HG02981 (cell line): ENCODE measurements at regions not wholly inside any gene's neighbourhood (a gene's known extent, or its start where the extent isn't known, plus 50 kb on each side); places are given as distances from the start of the nearest gene placed in this dataset.

Experiments used
- ATAC-seq: cut with Tn5 transposase; IDR thresholded peaks from one replicate; pipeline ENCODE4 v1.9.1; 2021; ENCODE audit warnings: mild to moderate bottlenecking, moderate library complexity; ENCODE audit not compliant: unreplicated experiment

DNA sequence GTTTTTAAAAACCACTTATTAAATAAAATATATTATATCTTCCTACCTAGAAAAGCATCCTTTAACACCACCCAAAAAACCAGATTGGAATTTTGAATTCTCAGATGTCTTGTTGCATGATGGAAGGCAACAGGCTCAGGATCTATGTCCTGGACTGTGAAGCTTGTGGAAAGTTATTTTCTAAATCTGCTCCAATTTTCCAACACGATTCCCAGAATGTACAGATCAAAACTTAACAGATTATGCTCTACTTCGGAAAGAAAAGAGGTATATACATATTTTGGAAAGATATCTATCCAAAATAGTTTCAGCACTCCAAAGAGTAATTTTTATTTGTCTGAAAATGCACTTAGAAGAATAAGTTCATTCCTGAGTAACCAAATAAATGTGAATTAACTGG lies 291.7 kb upstream of the EMCN start:
- no peak for ATAC-seq

DNA sequence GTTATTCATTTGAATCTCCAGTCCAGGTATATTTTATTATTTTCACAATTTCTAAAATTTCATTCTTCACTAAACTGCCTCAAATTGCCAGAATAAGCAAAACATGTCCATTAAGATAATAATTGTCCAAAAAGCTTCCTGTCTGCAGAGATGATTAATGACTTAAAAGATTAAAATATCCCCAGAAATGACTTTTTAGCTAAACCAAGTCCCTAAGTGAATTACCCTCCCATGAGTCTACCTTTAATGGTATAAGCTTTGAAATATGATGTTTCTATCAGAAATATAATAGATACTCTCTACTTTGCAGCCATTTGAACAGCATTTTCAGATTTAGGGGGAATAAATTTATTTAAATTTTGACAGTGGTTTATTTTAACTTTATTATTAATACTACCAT lies 289.2 kb upstream of the EMCN start:
- ATAC-seq = no peak

DNA sequence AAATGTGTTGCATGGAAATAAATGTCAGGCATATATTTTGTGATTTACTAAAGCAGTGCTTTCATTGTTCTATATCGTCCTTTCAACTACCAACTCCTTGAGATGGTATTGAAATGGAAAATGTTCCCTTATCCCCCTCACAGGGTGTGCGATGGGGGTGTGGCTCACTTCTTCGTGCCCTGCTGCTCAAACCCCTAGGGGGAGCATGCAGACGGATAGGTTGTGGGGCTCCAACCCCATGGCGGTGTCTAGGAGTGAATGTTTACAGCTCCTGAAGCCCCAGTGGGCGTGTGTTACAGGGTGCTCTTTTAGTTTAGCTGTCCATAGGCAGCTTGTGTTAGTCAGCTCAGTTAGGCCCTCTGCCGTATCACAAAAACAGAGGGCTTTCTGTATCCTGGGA lies 287.7 kb upstream of the EMCN start:
- no peak for ATAC-seq

DNA sequence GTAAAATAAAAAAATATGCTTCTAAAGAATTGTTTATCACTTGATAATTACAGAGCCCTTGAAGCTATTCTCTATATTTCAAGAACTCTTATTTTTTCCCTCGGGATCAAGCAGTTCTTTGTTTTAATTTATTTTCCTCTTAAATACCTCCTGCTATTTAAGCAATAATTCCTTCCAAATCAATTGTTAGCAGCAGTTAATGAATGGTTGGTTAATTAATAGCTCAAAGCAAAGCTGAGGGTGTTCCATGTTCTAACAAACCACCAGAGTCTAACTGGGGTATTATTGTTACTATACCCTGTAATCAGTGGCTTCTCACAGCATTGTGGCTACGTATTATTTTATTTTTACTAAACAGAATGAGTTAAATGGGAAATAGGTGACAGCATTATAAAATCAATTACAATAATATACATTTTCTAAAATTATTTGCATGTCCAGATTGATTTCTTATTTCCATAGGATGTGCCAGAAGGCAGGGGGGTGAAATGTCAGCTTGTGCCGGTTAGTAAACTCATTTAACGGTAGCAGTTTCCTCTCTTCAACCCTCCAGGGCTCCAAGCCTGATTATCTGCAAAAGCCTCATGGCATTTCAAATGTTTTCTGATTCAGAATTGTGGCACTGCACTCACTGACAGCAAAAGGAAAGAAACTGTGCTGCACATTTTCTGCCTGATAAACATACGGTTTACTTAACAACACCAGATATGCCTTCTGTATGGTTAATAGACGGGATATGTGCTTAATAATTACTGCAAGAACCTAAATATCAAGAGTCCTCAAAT lies 286.9 kb upstream of the EMCN start:
- no peak for ATAC-seq

DNA sequence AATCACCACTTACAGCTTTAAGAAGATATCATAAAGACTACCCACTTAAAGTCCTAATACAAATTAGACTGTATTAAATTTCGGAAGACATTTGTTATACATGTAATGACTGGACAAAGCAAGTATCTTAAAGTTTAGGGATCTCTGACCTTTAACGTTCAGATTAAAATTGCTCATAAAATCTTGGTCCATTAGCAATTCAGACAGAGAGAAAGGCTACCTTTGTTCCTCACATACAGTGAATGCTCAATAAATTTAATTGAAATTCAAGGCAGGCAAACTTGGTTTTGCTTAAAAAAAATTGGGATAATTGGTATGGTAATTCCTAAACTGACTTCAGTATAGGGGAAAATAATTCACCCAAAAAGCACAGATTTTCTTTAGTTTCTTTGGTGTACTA lies 285.9 kb upstream of the EMCN start:
- no peak for ATAC-seq

DNA sequence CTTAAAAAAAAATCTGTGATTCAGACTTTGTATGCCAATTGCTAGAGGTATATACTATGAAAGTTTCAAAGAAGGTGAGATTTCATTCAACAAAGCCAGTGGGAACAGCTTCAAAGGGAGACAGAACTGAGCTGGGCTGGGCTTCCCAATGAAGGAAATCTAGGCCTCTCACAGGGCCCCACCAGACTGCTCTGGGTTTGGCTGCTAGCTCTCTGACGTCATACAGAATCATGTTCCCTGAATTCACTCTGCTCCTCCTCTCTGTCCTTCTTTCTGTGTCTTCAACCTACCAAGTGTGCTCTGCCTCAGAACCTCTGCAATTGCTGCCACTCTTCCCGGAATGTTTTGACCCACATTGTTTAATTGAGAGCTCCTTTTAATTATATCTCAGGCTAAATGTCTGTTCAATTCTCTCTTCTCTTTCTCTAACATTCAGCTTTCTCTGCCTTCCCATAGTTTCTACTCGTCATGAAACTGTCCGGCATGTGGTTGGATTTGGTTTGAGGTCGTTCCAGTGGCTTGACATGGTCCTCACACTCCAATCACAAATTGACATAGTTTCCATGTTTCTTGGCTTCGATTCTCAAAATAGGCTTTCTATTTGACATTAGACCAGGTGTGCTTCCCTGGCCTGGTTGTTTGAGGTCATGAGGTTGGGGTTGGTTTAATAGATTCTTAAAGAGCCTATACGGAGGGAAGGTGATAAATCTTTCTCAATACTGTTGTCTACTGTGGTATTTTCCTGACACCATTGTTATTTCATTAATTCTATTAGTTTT lies 282.1 kb upstream of the EMCN start:
- no peak for ATAC-seq

DNA sequence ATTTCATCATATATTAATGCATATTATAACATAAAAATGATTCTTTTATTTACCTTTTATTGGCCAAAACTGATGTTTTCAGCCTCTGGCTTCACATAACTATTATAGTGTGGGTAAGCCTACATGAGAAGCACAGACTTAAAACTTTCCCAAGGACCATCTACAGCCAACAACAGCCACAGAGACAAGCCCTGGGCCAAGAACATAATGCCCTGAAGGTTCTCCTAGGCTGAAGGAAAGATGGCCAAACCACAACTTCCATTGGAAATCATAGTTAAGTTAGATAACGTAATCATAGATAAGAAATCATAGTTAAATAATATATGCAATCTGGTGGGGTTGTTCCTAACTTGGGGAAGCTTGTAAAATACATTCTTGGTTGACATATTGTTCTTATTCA lies 280.0 kb upstream of the EMCN start:
- no peak for ATAC-seq

DNA sequence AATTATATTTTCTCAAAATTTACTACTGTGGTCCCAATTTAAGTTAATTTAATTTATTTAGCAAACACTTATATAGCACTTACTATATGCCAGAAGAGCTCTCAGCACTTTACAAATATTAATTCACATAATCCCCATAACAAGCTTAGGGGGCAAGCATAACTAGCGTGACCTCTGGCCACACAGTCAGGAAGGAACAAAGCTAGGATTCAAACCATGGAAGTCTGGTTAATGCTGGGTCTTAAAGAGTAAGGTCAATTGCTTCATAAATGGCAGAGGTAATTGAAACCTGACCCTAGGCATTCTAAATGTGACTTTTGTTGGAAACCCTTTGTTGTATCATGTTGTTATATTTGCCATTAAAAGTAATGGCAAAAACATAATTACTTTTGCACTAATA lies 279.5 kb upstream of the EMCN start:
- no peak for ATAC-seq

DNA sequence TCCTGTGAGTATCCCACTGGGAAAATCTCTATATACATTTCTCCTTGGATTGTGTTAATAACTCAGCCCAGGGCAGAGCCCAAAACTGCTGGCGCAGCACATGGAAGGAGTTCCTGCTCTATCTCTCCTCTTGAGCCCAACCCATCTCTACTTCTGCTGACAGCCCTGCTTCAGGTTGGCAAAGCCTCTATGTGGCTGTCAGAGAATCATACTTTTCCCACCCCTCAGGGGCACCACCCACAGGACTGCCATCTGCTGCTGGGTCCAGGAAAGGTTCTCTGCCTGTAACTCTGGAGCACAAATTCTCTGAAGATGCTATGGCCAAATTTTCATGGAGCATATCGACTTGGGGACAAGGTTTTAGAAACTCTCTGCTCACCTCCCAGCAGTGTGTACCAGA lies 278.5 kb upstream of the EMCN start:
- ATAC-seq = no peak

DNA sequence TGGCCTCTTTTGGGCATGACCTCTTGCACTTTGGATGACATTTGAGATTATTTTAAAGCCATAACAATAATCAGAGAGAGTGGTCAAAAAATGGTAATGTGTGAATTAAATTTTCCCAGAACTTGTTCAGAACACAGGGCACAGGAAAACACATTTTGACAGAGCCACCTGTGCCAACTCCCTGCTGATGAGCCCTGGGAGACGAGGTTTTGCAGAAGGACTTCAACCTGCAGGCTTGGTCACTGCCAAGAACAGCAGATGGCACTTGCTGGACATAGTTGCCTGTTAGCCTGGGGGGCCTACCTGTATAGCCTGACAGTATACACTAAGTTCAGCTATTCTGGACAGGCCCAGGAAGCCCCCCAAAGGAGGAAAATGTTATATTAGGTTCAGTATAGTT lies 277.8 kb upstream of the EMCN start:
- ATAC-seq = no peak

DNA sequence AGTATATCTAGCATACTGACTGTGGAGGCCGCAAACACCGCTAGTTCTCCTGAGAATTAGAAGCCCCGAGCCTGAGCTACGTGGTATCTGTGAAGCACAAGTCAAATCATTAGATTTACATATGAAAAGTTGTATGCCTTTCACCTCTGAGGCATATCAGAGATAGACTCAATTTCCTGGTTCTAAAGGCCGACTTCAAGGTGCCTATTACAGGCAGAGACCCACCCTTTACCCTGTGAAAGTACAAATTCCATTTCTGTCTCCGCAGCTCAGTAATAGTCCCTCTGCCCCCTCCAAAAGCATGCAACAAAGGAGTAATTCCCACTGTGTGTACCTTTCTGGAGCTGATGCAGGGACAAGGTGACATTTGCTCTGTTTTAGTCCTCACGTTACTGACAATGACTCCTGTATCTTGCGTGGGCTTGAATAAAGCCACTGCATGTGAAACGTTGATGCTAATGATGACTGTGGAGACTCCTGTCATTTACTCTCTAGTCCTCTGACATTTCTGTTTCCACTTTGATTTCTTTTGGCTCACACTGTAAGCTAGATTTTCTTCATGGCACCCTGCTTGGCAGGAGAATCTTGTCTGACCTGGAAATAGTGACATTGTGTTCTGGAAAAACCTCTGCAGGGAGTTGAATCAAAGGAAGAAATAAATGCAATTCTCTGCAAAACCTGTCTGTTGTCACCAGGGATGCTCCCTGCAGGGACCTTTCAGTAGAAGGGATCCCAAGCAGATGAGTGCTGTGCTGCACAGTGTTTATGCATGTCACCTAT lies 273.2 kb upstream of the EMCN start:
- ATAC-seq = no peak

DNA sequence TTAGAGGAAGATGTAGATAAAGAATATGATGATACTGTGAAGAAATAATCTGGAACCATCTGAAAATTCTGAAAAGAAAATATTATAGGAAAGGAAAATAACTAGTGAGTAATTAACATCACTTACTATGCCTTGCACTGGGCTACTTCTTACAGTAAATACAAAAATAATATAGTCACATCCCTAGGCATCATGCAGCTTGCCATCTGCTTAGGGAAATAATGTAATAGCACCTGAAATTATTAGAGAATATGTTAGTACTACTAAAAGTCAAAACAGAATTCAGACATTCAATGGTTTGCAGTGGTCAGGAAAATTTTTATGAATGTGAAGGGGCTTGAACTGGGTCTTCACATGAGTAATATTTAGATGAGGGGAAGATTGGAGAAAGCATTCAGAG lies 272.2 kb upstream of the EMCN start:
- no peak for ATAC-seq

DNA sequence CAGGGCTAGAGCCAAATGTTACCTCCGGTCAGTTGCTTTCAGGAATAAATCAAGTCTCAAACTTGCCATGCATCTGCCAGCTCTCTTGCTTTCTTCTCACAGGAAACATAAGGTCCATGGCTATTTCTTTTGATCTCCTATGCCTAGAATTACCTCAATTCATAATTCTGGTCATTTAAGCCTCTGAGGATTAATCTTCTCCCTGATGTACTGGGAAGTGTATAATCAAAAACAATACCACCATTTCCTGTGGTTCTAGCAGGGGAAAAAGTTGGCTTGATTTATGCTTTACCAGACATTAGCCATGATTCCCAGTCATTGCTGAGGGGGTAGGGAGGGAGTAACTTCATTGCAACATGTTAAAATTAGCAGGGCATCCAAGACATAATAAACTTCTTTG lies 268.7 kb upstream of the EMCN start:
- ATAC-seq = no peak

DNA sequence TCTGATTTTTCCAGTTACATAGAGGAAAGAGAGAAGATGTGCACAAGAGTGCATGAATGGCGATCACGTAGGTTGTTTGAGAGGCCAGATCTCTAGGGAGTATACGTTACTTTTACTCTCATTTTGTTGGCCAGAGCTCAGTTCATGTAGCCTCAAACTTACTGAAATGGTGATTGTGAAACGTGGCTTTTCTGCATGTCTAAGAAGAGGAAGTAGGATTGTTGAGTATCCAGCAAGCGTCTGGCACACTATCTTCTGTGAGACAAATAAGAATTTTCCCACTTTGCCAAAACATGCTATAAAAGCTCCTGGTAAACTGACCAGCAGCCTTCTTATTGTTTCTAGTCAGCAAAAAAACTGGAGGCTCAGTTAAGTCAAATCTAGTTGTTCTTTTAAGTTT lies 264.5 kb upstream of the EMCN start:
- no peak for ATAC-seq

DNA sequence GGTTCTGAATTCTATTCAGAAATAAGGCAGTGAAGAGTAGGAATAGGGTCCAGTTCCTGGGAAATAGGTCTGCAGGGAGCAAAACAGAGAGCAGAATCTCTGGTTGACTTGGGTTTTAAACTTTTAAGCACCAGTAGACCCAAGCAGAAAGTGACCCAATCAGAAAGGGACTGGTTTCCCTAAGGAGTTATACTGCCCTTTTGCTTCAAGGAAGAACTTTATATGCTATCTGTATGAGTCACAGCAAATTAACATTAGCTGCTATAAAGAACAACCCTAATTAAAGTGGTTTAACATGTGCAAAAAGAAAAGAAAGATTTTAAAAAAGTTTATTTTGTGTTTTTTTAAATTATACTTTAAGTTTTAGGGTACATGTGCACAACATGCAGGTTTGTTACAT lies 263.6 kb upstream of the EMCN start:
- ATAC-seq = no peak

DNA sequence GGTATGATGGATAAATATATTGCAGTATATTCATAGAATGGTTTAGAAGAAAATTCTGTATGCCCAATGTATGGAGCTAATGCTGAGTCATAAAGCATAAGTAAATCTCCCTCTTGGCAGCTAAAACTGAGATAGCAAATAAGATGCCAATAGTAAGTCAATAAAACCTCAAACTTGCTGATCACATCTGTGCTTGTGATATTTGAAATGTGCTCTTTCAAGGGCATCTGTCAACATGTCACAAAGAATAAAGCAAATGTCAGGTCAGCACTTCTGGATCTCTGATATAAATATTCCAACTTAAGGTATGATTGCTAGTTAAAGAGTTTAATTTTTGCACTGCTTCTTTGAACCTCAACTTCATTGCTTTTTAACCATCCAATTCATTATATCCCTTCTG lies 262.3 kb upstream of the EMCN start:
- no peak for ATAC-seq

DNA sequence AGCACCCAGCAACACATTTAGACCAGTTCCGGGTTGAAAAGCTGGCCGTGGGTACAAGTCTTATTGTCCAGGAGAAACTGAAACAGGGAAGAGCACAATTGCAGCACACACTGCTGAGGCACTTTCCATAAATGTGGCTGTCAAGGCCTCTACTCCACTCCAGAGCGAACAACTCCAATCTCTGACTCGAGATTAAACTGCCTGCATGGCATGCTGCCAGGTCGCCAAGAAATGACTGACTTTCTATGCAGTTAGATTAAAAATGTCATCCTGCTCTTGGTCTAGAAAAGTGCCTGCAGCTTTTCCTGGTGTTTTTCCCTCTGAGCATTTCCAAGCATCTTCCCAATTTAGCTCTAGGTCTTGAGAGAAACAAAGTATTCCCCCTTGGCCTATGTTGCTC lies 260.6 kb upstream of the EMCN start:
- no peak for ATAC-seq

DNA sequence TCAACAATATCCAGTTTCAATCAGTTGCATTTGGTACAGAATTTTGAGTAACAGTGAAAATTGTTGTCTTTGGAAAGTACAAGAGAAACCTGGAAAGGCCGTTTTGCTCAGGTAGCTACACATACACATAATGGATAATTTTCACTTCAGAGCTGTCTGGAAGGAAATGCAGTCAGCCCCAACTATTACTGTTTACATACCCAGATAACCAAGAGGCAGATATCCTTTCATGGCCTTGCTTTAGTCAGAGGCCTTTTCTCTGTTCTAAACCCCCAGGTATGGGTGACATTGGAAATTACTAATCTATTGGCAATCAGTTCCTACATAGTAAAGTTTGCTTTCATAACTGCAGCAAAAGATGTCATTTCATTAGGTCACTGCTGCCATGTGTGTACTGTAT lies 244.9 kb upstream of the EMCN start:
- ATAC-seq = no peak

DNA sequence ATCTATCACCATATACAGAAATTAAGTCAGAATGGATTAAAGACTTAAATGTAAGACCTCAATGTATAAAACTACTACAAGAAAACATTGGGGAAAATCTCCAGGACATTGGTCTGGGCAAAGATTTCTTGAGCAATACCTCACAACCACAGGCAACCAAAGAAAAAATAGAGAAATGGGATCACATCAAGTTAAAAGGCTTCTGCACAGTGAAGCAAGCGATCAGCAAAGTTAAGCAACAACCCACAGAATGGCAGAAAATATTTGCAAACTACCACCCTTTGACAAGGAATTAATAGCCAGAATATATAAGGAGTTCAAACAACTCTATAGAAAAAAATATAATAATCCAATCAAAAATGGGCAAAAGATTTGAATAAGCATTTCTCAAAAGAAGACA lies 236.9 kb upstream of the EMCN start:
- no peak for ATAC-seq

DNA sequence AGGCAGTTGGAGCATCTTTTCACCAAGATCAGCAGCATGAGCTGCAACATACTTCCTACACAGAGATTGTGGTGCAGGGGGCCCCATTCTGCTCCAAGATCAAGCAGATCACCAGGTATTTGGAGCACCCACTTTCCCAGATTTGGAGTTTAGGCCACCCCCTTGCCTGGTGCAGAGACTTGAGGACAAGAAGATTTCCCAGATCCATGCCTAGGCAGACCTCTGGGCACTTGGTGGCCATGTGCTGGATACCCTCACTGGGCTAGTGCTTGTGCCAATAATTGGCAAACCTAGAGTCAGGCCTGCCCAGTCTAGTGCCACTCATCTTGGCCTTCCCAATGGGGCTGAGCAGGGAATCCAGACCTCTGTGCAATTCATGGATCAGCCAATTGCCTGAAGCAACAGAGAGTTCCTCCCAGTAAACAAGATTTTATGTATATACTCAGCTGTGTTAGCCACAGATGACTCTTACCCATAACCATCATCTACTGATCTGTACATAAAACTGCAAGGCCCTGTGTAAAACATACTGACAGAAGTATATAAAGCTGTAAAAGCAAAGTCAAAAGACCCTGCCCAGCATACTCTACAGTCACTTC lies 228.4 kb upstream of the EMCN start:
- ATAC-seq = no peak

DNA sequence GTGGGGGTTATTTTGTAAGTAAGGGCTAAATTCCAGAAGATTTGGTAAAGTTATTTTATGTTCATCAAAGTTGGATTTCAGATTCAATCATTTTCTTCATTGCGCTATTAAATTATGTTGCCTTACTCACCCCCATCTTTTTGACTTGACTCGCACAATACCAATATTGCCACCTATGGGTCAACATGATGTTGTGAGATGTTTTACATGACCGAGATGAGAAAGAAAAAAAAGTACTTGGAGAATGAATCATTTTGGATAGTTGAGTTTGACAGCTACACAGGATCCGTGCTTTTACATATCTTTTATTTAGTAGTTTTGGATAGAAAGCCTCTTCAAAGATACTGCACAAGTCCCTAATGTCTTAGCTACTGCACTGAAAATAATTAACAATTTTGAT lies 224.2 kb upstream of the EMCN start:
- ATAC-seq = no peak
